Nephron progenitor cell (in vitro differentiated cells): ENCODE measurements at regions not wholly inside any gene's neighbourhood (a gene's known extent, or its start where the extent isn't known, plus 50 kb on each side); places are given as distances from the start of the nearest gene placed in this dataset.
"Not testable (repeated sequence)": the region's sequence is repeated elsewhere in the genome, so short reads cannot be mapped to it uniquely, and the experiment has no call there.

Experiments used
- DNase-seq: peaks from one replicate; pipeline ENCODE4 v3.0.0; 2021
- H3K27ac Mint-ChIP-seq: 2 replicates; pipeline ENCODE4 v1.8.0; 2021; ENCODE audit warnings: mild to moderate bottlenecking, moderate library complexity, mixed read lengths
- H3K27me3 Mint-ChIP-seq: 2 replicates; pipeline ENCODE4 v1.8.0; 2021; ENCODE audit warnings: mild to moderate bottlenecking, low read depth, mixed read lengths; ENCODE audit not compliant: poor library complexity
- H3K36me3 Mint-ChIP-seq: 2 replicates; pipeline ENCODE4 v1.8.0; 2021; ENCODE audit warnings: low read depth, mixed read lengths
- H3K4me1 Mint-ChIP-seq: 2 replicates; pipeline ENCODE4 v1.8.0; 2021; ENCODE audit warnings: mixed read lengths
- H3K4me3 Mint-ChIP-seq: 2 replicates; pipeline ENCODE4 v1.8.0; 2021; ENCODE audit warnings: mild to moderate bottlenecking, moderate library complexity, mixed read lengths
- H3K9me3 Mint-ChIP-seq: 2 replicates; pipeline ENCODE4 v1.8.0; 2021; ENCODE audit warnings: mild to moderate bottlenecking, moderate library complexity, mixed read lengths
- CTCF ChIP-seq: fragments of 200-600 bp; sonication (generic); IDR thresholded peaks from 2 replicates; pipeline ENCODE4 v1.5.0; 2021; ENCODE audit warnings: antibody characterized with exemption

GRCh38 chr20:52035498-52035897 is 156.1 kb downstream of the ZFP64 start:
- no peak for TF ChIP-seq CTCF
- Mint-ChIP-seq H3K27me3 (no peaks in the 10 kb centered on the region), H3K9me3 (peaks cover 5% of the 10 kb centered on the region), H3K4me1 (peaks cover 76% of the 10 kb centered on the region), H3K4me3 (no peak overlapping the region), H3K27ac (peak overlapping the region; percentile 59), H3K36me3 (peaks cover 4% of the 10 kb centered on the region)
- DNase-seq = no peak

GRCh38 chr20:52034581-52034980 is 157.0 kb downstream of the ZFP64 start:
- no peak overlapping the region for H3K27ac Mint-ChIP-seq
- peaks cover 5% of the 10 kb centered on the region for H3K9me3 Mint-ChIP-seq
- H3K36me3 Mint-ChIP-seq = peaks cover 4% of the 10 kb centered on the region
- H3K27me3 Mint-ChIP-seq = no peaks in the 10 kb centered on the region
- peaks cover 70% of the 10 kb centered on the region for H3K4me1 Mint-ChIP-seq
- no peak for DNase-seq
- TF ChIP-seq CTCF = no peak
- no peak overlapping the region for H3K4me3 Mint-ChIP-seq

- no peak overlapping the region for H3K4me3 Mint-ChIP-seq
- DNase-seq = no peak
- no peaks in the 10 kb centered on the region for H3K27me3 Mint-ChIP-seq
- H3K36me3 Mint-ChIP-seq = peaks cover 4% of the 10 kb centered on the region
- peaks cover 5% of the 10 kb centered on the region for H3K9me3 Mint-ChIP-seq
- no peak for TF ChIP-seq CTCF
- peak overlapping the region; percentile 99 for H3K27ac Mint-ChIP-seq
- H3K4me1 Mint-ChIP-seq = peaks cover 57% of the 10 kb centered on the region
Observed at GRCh38 chr20:52033313-52033712, 158.3 kb downstream of the ZFP64 start.

GRCh38 chr20:52032304-52032683 is 159.3 kb downstream of the ZFP64 start:
- H3K27me3 Mint-ChIP-seq, H3K36me3 Mint-ChIP-seq, H3K9me3 Mint-ChIP-seq, DNase-seq: not testable (repeated sequence)
- peak overlapping the region; percentile 33 for H3K4me3 Mint-ChIP-seq
- H3K27ac Mint-ChIP-seq = peak overlapping the region; percentile 99
- H3K4me1 Mint-ChIP-seq = peaks cover 53% of the 10 kb centered on the region

GRCh38 chr20:52031563-52032303 is 159.8 kb downstream of the ZFP64 start:
- H3K36me3 Mint-ChIP-seq = peaks cover 4% of the 10 kb centered on the region
- TF ChIP-seq CTCF = no peak
- H3K9me3 Mint-ChIP-seq = peaks cover 5% of the 10 kb centered on the region
- H3K27me3 Mint-ChIP-seq = no peaks in the 10 kb centered on the region
- DNase-seq = peak; percentile 20
- H3K4me1 Mint-ChIP-seq = peaks cover 53% of the 10 kb centered on the region
- peak overlapping the region; percentile 33 for H3K4me3 Mint-ChIP-seq
- H3K27ac Mint-ChIP-seq = peak overlapping the region; percentile 99

- Mint-ChIP-seq H3K4me3 (peak overlapping the region; percentile 33), H3K27me3 (no peaks in the 10 kb centered on the region), H3K4me1 (peaks cover 52% of the 10 kb centered on the region), H3K36me3 (peaks cover 4% of the 10 kb centered on the region), H3K9me3 (peaks cover 5% of the 10 kb centered on the region), H3K27ac (peak overlapping the region; percentile 99)
- peak; percentile 16 for DNase-seq
- no peak for TF ChIP-seq CTCF
Observed at GRCh38 chr20:52031206-52031562, 160.4 kb downstream of the ZFP64 start.

GRCh38 chr20:52029129-52029528 is 162.4 kb downstream of the ZFP64 start:
- not testable (repeated sequence) for H3K4me3 Mint-ChIP-seq

More at GRCh38 chr20:52029129-52029528, 162.4 kb downstream of the ZFP64 start:
- DNase-seq, H3K36me3 Mint-ChIP-seq, H3K27me3 Mint-ChIP-seq, H3K27ac Mint-ChIP-seq, H3K9me3 Mint-ChIP-seq: not testable (repeated sequence)
- H3K4me1 Mint-ChIP-seq = peaks cover 46% of the 10 kb centered on the region
